Progenitor cell of endocrine pancreas (in vitro differentiated cells): ENCODE measurements at regions not wholly inside any gene's neighbourhood (a gene's known extent, or its start where the extent isn't known, plus 50 kb on each side); places are given as distances from the start of the nearest gene placed in this dataset.

ENCODE experiments used
- DNase-seq: peaks from one replicate; pipeline ENCODE4 v3.0.0; 2021; ENCODE audit warnings: low spot score; ENCODE audit not compliant: unreplicated experiment
- H3K27ac Mint-ChIP-seq: 2 replicates; pipeline ENCODE4 v1.8.0; 2021; ENCODE audit warnings: mild to moderate bottlenecking, moderate library complexity, mixed read lengths
- H3K27me3 Mint-ChIP-seq: 2 replicates; pipeline ENCODE4 v1.8.0; 2021; ENCODE audit warnings: mixed read lengths
- H3K36me3 Mint-ChIP-seq: 2 replicates; pipeline ENCODE4 v1.8.0; 2022; ENCODE audit warnings: mixed read lengths; ENCODE audit not compliant: insufficient read depth
- H3K4me1 Mint-ChIP-seq: 2 replicates; pipeline ENCODE4 v1.8.0; 2021; ENCODE audit warnings: low read depth, mixed read lengths
- H3K4me3 Mint-ChIP-seq: 2 replicates; pipeline ENCODE4 v1.8.0; 2021; ENCODE audit warnings: low read depth, mild to moderate bottlenecking, moderate library complexity, mixed read lengths
- H3K9me3 Mint-ChIP-seq: 2 replicates; pipeline ENCODE4 v1.8.0; 2021; ENCODE audit warnings: low read depth, mixed read lengths
- CTCF ChIP-seq: fragments of 200-600 bp; sonication (generic); IDR thresholded peaks from one replicate; pipeline ENCODE4 v1.5.0; 2021; ENCODE audit warnings: antibody characterized with exemption, mild to moderate bottlenecking; ENCODE audit not compliant: unreplicated experiment

GRCh38 chr10:33036670-33037069 is 78.6 kb upstream of the ITGB1 start:
- Mint-ChIP-seq H3K27me3 (no peaks in the 10 kb centered on the region), H3K4me3 (no peak overlapping the region), H3K27ac (no peak overlapping the region), H3K36me3 (no peaks in the 10 kb centered on the region), H3K9me3 (no peaks in the 10 kb centered on the region), H3K4me1 (peaks cover 37% of the 10 kb centered on the region)
- DNase-seq, result no peak
- TF ChIP-seq CTCF, result no peak

- H3K4me1 Mint-ChIP-seq, result peaks cover 26% of the 10 kb centered on the region
- no peaks in the 10 kb centered on the region for H3K36me3 Mint-ChIP-seq
- H3K27me3 Mint-ChIP-seq, result no peaks in the 10 kb centered on the region
- no peak overlapping the region for H3K27ac Mint-ChIP-seq
- DNase-seq, result no peak
- H3K9me3 Mint-ChIP-seq, result no peaks in the 10 kb centered on the region
- TF ChIP-seq CTCF, result no peak
- H3K4me3 Mint-ChIP-seq, result no peak overlapping the region
These were observed 77.4 kb upstream of the ITGB1 start for GRCh38 chr10:33035411-33035810.

DNA sequence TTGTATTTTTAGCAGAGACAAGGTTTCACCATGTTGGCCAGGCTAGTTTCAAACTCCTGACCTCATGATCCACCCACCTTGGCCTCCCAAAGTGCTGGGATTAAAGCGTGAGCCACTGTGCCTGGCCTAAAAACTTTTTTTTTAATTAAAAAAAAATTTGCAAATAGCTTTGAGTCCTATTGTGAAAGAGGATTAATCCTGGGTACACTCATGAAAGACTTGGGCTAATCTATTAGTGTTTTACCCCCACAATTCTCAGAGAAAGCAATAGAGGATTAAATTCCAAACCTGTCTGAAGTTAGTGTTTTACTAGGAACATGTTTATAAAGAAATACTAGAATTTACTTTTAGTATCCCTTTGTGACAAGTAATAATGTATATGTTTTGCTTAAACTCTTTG is 76.9 kb upstream of the ITGB1 start:
- Mint-ChIP-seq H3K9me3 (no peaks in the 10 kb centered on the region), H3K4me1 (peaks cover 21% of the 10 kb centered on the region), H3K27ac (no peak overlapping the region), H3K4me3 (no peak overlapping the region), H3K36me3 (no peaks in the 10 kb centered on the region), H3K27me3 (no peaks in the 10 kb centered on the region)
- TF ChIP-seq CTCF, result no peak
- no peak for DNase-seq

- peaks cover 12% of the 10 kb centered on the region for H3K4me1 Mint-ChIP-seq
- no peak for TF ChIP-seq CTCF
- H3K27me3 Mint-ChIP-seq, result no peaks in the 10 kb centered on the region
- no peaks in the 10 kb centered on the region for H3K36me3 Mint-ChIP-seq
- no peak overlapping the region for H3K4me3 Mint-ChIP-seq
- no peaks in the 10 kb centered on the region for H3K9me3 Mint-ChIP-seq
- DNase-seq, result no peak
- H3K27ac Mint-ChIP-seq, result no peak overlapping the region
These were observed 74.7 kb upstream of the ITGB1 start for GRCh38 chr10:33032654-33033151.

GRCh38 chr10:33031815-33032653 is 74.0 kb upstream of the ITGB1 start:
- Mint-ChIP-seq H3K27me3 (no peaks in the 10 kb centered on the region), H3K9me3 (no peaks in the 10 kb centered on the region)
- DNase-seq, result no peak

More at GRCh38 chr10:33031815-33032653, 74.0 kb upstream of the ITGB1 start:
- no peak overlapping the region for H3K4me3 Mint-ChIP-seq
- no peak for TF ChIP-seq CTCF
- no peak overlapping the region for H3K27ac Mint-ChIP-seq
- peaks cover 12% of the 10 kb centered on the region for H3K4me1 Mint-ChIP-seq
- no peaks in the 10 kb centered on the region for H3K36me3 Mint-ChIP-seq
